SK-N-SH treated with all-trans-retinoic acid at 6 μM for 48 hours (cell line): ENCODE measurements at regions not wholly inside any gene's neighbourhood (a gene's known extent, or its start where the extent isn't known, plus 50 kb on each side); places are given as distances from the start of the nearest gene placed in this dataset.

ENCODE experiments used
- ARNTL ChIP-seq: fragments of 450-650 bp; formaldehyde crosslinking; IDR thresholded peaks from 2 replicates; pipeline ENCODE4 v1.5.0; 2020; ENCODE audit warnings: low read depth, mild to moderate bottlenecking, moderate library complexity, borderline replicate concordance
- BACH2 ChIP-seq: fragments of 250-450 bp; sonication (Bioruptor Pico); IDR thresholded peaks from 2 replicates; pipeline ENCODE4 v1.9.0; 2021; ENCODE audit warnings: mild to moderate bottlenecking, borderline replicate concordance
- GLIS3 ChIP-seq: fragments of 250-450 bp; sonication (Bioruptor Pico); IDR thresholded peaks from 2 replicates; pipeline ENCODE4 v1.5.0; 2020; ENCODE audit warnings: mild to moderate bottlenecking, moderate library complexity
- ISL1 ChIP-seq: fragments of 250-450 bp; sonication (Bioruptor Pico); IDR thresholded peaks from 2 replicates; pipeline ENCODE4 v2.1.2; 2022; ENCODE audit warnings: mild to moderate bottlenecking, moderate library complexity
- PPARA ChIP-seq: fragments of 250-450 bp; sonication (Bioruptor Pico); IDR thresholded peaks from 2 replicates; pipeline ENCODE4 v1.5.0; 2020; ENCODE audit warnings: mild to moderate bottlenecking, borderline replicate concordance
- SNAI2 ChIP-seq: fragments of 250-450 bp; sonication (Bioruptor Pico); IDR thresholded peaks from 2 replicates; pipeline ENCODE4 v1.5.0; 2020; ENCODE audit warnings: mild to moderate bottlenecking, moderate library complexity
- ZNF8 ChIP-seq: fragments of 450-650 bp; formaldehyde crosslinking; IDR thresholded peaks from 2 replicates; pipeline ENCODE4 v1.5.0; 2020; ENCODE audit warnings: mild to moderate bottlenecking, moderate library complexity
- TF ChIP-seq, protein P1 (sequence below): fragments of 250-450 bp; sonication (Bioruptor Pico); IDR thresholded peaks from 2 replicates; pipeline ENCODE4 v1.8.0; 2020; ENCODE audit warnings: mild to moderate bottlenecking, moderate library complexity, borderline replicate concordance
- TF ChIP-seq, protein P2 (sequence below): fragments of 250-450 bp; sonication (Bioruptor Pico); IDR thresholded peaks from 2 replicates; pipeline ENCODE4 v1.5.1; 2020; ENCODE audit warnings: low read depth, mild to moderate bottlenecking, moderate library complexity

DNA sequence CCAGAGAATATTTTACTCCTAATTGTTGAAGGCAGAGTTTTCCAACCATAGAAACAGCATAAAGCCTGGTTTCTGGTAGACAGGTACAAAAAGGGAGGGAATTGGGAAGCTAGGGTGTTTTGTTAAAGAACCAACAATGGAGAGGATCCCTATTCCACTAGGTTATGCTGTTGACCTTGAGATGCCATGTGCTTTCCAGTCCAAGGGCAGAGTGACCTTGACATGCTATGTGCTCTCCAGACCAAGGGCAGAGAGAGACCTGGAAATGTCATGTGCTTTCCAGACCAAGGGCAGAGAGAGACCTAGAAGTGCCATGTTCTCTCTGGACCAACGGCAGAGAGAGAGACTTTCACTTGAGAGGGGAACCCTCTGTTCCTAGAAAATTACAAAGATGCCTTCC lies 1043.8 kb upstream of the FBXO33 start:
- TF ChIP-seq GLIS3 (CRISPR knock-in tag) (no peak), SNAI2 (no peak), ZNF8 (CRISPR knock-in tag) (no peak), PPARA (CRISPR knock-in tag) (no peak), BACH2 (CRISPR knock-in tag) (no peak), ARNTL (CRISPR knock-in tag) (no peak), ISL1 (CRISPR knock-in tag) (no peak)
- TF ChIP-seq, protein P1, sequence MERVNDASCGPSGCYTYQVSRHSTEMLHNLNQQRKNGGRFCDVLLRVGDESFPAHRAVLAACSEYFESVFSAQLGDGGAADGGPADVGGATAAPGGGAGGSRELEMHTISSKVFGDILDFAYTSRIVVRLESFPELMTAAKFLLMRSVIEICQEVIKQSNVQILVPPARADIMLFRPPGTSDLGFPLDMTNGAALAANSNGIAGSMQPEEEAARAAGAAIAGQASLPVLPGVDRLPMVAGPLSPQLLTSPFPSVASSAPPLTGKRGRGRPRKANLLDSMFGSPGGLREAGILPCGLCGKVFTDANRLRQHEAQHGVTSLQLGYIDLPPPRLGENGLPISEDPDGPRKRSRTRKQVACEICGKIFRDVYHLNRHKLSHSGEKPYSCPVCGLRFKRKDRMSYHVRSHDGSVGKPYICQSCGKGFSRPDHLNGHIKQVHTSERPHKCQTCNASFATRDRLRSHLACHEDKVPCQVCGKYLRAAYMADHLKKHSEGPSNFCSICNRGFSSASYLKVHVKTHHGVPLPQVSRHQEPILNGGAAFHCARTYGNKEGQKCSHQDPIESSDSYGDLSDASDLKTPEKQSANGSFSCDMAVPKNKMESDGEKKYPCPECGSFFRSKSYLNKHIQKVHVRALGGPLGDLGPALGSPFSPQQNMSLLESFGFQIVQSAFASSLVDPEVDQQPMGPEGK: no peak
- TF ChIP-seq, protein P2, sequence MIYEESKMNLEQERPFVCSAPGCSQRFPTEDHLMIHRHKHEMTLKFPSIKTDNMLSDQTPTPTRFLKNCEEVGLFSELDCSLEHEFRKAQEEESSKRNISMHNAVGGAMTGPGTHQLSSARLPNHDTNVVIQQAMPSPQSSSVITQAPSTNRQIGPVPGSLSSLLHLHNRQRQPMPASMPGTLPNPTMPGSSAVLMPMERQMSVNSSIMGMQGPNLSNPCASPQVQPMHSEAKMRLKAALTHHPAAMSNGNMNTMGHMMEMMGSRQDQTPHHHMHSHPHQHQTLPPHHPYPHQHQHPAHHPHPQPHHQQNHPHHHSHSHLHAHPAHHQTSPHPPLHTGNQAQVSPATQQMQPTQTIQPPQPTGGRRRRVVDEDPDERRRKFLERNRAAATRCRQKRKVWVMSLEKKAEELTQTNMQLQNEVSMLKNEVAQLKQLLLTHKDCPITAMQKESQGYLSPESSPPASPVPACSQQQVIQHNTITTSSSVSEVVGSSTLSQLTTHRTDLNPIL (CRISPR knock-in tag): no peak
